B cell (primary cell): ENCODE measurements at regions not wholly inside any gene's neighbourhood (a gene's known extent, or its start where the extent isn't known, plus 50 kb on each side); places are given as distances from the start of the nearest gene placed in this dataset.

Experiments
- ATAC-seq: fragments of 200-7000 bp; cut with Tn5 transposase; one replicate; pipeline ENCODE4 v1.10.0; 2021; ENCODE audit warnings: low read depth, mild to moderate bottlenecking, moderate number of reproducible peaks, moderate library complexity
- CTCF ChIA-PET: fragments of 350-600 bp; sonication (Branson Sonifier 250); formaldehyde crosslinking; loops from one replicate; lab custom pipeline; 2021; ENCODE audit warnings: antibody characterized with exemption, inconsistent platforms; lab: Charles Lee
- POLR2A ChIA-PET: fragments of 350-600 bp; sonication (Branson Sonifier 250); formaldehyde crosslinking; loops from one replicate; lab custom pipeline; 2021; ENCODE audit warnings: antibody characterized with exemption; lab: Charles Lee
- DNase-seq: peaks from one replicate; pipeline ENCODE4 v3.0.0; 2013
- H2AFZ ChIP-seq: 2 replicates; pipeline ENCODE4 v1.6.1; 2012; ENCODE audit warnings: mild to moderate bottlenecking, low read depth, low read length; ENCODE audit not compliant: insufficient read depth, poor library complexity, severe bottlenecking
- H3K27ac ChIP-seq, 2 donors: 1 replicate in 1 of 2; 2 replicates in 1 of 2; pipeline ENCODE4 v1.5.1; 2012 to 2013; ENCODE audit warnings: low read length in 2 of 2, mild to moderate bottlenecking in 2 of 2, moderate library complexity in 1 of 2
- H3K27me3 ChIP-seq, 4 experiments: fragments of 200-600 bp in 1 of 4; sonication (generic) in 1 of 4; replicated peaks in 1 of 4; 1 replicate in 2 of 4; 2 replicates in 2 of 4; pipeline versions ENCODE4 v1.6.1 to v1.7.0; 2013 to 2016; ENCODE audit warnings: low read length in 3 of 4, mild to moderate bottlenecking in 2 of 4, mixed read lengths in 1 of 4, moderate library complexity in 1 of 4; ENCODE audit not compliant: insufficient read depth in 4 of 4, control insufficient read depth in 3 of 4; ENCODE audit errors: control extremely low read depth in 1 of 4
- H3K36me3 ChIP-seq, 2 experiments: replicated peaks in 1 of 2; 1 replicate in 1 of 2; 2 replicates in 1 of 2; pipeline versions ENCODE4 v1.6.1 to v1.7.1; 2013; ENCODE audit warnings: low read length in 1 of 2; ENCODE audit not compliant: insufficient read depth in 2 of 2, control insufficient read depth in 1 of 2; ENCODE audit errors: control extremely low read depth in 1 of 2, extremely low read depth in 1 of 2
- H3K4me1 ChIP-seq, 2 donors: fragments of 200-600 bp in 1 of 2; sonication (generic) in 1 of 2; 1 replicate in 1 of 2; 2 replicates in 1 of 2; pipeline versions ENCODE4 v1.5.1 to v1.6.1; 2013 to 2017; ENCODE audit warnings: low read length in 2 of 2; ENCODE audit not compliant: control insufficient read depth in 2 of 2, insufficient read depth in 2 of 2
- H3K4me2 ChIP-seq: replicated peaks from 2 replicates; pipeline ENCODE3; 2012; ENCODE audit warnings: mild to moderate bottlenecking, low read depth, low read length; ENCODE audit not compliant: poor library complexity, severe bottlenecking
- H3K4me3 ChIP-seq, 5 experiments: fragments of 200-600 bp in 1 of 5; sonication (generic) in 1 of 5; 1 replicate in 3 of 5; 2 replicates in 2 of 5; pipeline versions ENCODE4 v1.5.1 to v1.7.0; 2011 to 2016; ENCODE audit warnings: low read length in 4 of 5, mild to moderate bottlenecking in 4 of 5, low read depth in 2 of 5, control low read depth in 1 of 5, moderate library complexity in 1 of 5; ENCODE audit not compliant: insufficient read depth in 1 of 5; ENCODE audit errors: control extremely low read depth in 1 of 5, extremely low read depth in 1 of 5
- H3K79me2 ChIP-seq: fragments of 200-600 bp; sonication (generic); one replicate; pipeline ENCODE4 v1.6.0; 2016; ENCODE audit warnings: low read length; ENCODE audit not compliant: control insufficient read depth, insufficient read depth
- H3K9ac ChIP-seq: fragments of 200-600 bp; sonication (generic); 2 replicates; pipeline ENCODE4 v1.6.1; 2017; ENCODE audit warnings: mild to moderate bottlenecking, low read length, moderate library complexity
- H3K9me3 ChIP-seq, 3 donors: one replicate each; pipeline versions ENCODE4 v1.6.1 to v1.7.1; 2013; ENCODE audit warnings: low read length in 2 of 3; ENCODE audit not compliant: control insufficient read depth in 2 of 3, insufficient read depth in 1 of 3; ENCODE audit errors: control extremely low read depth in 1 of 3
- H4K20me1 ChIP-seq: 2 replicates; pipeline ENCODE4 v1.6.0; 2012; ENCODE audit warnings: mild to moderate bottlenecking, low read length; ENCODE audit not compliant: insufficient read depth, control insufficient read depth, poor library complexity, severe bottlenecking
- H3K27ac Mint-ChIP-seq: one replicate; pipeline ENCODE4 v1.8.0; 2021; ENCODE audit warnings: mixed read lengths
- H3K27me3 Mint-ChIP-seq: one replicate; pipeline ENCODE4 v1.8.0; 2021; ENCODE audit warnings: mixed read lengths
- H3K4me1 Mint-ChIP-seq: one replicate; pipeline ENCODE4 v1.8.0; 2021; ENCODE audit warnings: mixed read lengths
- H3K4me3 Mint-ChIP-seq: one replicate; pipeline ENCODE4 v1.8.0; 2021; ENCODE audit warnings: mixed read lengths
- H3K9me3 Mint-ChIP-seq: one replicate; pipeline ENCODE4 v1.8.0; 2022; ENCODE audit warnings: mixed read lengths; ENCODE audit not compliant: insufficient read depth
- CTCF ChIP-seq: fragments of 200-600 bp; IDR thresholded peaks from one replicate; pipeline ENCODE4 v1.8.0; 2022; ENCODE audit warnings: antibody characterized with exemption, mild to moderate bottlenecking
- EZH2 ChIP-seq: IDR thresholded peaks from 2 replicates; pipeline ENCODE4 v1.6.1; 2012; ENCODE audit warnings: borderline replicate concordance, low read depth, mild to moderate bottlenecking, moderate library complexity, low read length; ENCODE audit not compliant: insufficient read depth, poor library complexity, severe bottlenecking
- WGBS: methylation state at CpG from one replicate; pipeline ENCODE4 v1.1.5; 2013; ENCODE audit warnings: missing lambda C conversion rate; ENCODE audit not compliant: insufficient coverage; 5-methylcytosine and 5-hydroxymethylcytosine counted together
- intact Hi-C: fragments of 100-400 bp; cut with micrococcal nuclease; formaldehyde crosslinking; loops from one replicate; pipeline ENCODE4 v1.10.0; 2022

- H3K9me3 ChIP-seq: peaks cover 0 to 2% (median 0%) of the 10 kb centered on the region in 3 donors
- CTCF ChIA-PET: no interaction called here
- no peak overlapping the region for H3K9ac ChIP-seq
- no peaks in the 10 kb centered on the region for H3K4me1 ChIP-seq
- intact Hi-C loops: no loop called here
- no peaks in the 10 kb centered on the region for H3K79me2 ChIP-seq
- no peaks in the 10 kb centered on the region for H3K4me1 Mint-ChIP-seq
- WGBS: 96% methylated on average over 13 of the region's 15 CpGs
- no peaks in the 10 kb centered on the region for H3K36me3 ChIP-seq
- ATAC-seq (no peak), DNase-seq (no peak)
- H2AFZ ChIP-seq: no peak overlapping the region
- no peak overlapping the region for H3K4me2 ChIP-seq
- no peaks in the 10 kb centered on the region for H4K20me1 ChIP-seq
- no peaks in the 10 kb centered on the region for H3K27me3 Mint-ChIP-seq
- POLR2A ChIA-PET: no interaction called here
- H3K27me3 ChIP-seq: no peaks in the 10 kb centered on the region
- H3K4me3 Mint-ChIP-seq: no peak overlapping the region
- H3K9me3 Mint-ChIP-seq: no peaks in the 10 kb centered on the region
- H3K27ac ChIP-seq: no peak overlapping the region
- no peak overlapping the region for H3K4me3 ChIP-seq
- no peak overlapping the region for H3K27ac Mint-ChIP-seq
- TF ChIP-seq CTCF: no peak
- no peak for TF ChIP-seq EZH2
These were observed 2704.4 kb downstream of the PCDH9 start for GRCh38 chr13:64525687-64526086.

GRCh38 chr13:64510747-64511146 lies 2719.4 kb downstream of the PCDH9 start:
- H3K4me1 Mint-ChIP-seq: no peaks in the 10 kb centered on the region

More at GRCh38 chr13:64510747-64511146, 2719.4 kb downstream of the PCDH9 start:
- Histone ChIP-seq H3K36me3 (no peaks in the 10 kb centered on the region), H3K4me2 (no peak overlapping the region), H3K9ac (no peak overlapping the region), H4K20me1 (no peaks in the 10 kb centered on the region), H3K4me3 (no peak overlapping the region), H3K79me2 (no peaks in the 10 kb centered on the region), H2AFZ (no peak overlapping the region), H3K9me3 (peaks cover 0 to 2% (median 0%) of the 10 kb centered on the region in 3 donors), H3K4me1 (no peaks in the 10 kb centered on the region), H3K27me3 (no peaks in the 10 kb centered on the region), H3K27ac (no peak overlapping the region)
- no peak overlapping the region for H3K4me3 Mint-ChIP-seq
- no peaks in the 10 kb centered on the region for H3K27me3 Mint-ChIP-seq
- ATAC-seq (no peak), DNase-seq (no peak)
- ChIA-PET CTCF (no interaction called here), POLR2A (no interaction called here)
- intact Hi-C loops: no loop called here
- WGBS: no CpG with 5 or more reads among the region's 2 CpGs
- H3K9me3 Mint-ChIP-seq: peaks cover 8% of the 10 kb centered on the region
- TF ChIP-seq EZH2 (no peak), CTCF (no peak)
- H3K27ac Mint-ChIP-seq: no peak overlapping the region
